AG09309 (cell line): ENCODE measurements at regions not wholly inside any gene's neighbourhood (a gene's known extent, or its start where the extent isn't known, plus 50 kb on each side); places are given as distances from the start of the nearest gene placed in this dataset.

Source experiments
- DNase-seq: peaks from one replicate; pipeline ENCODE4 v3.0.0-alpha.2; 2010; ENCODE audit warnings: low read depth
- H3K4me3 ChIP-seq: 2 replicates; pipeline ENCODE4 v1.5.1; 2011; ENCODE audit warnings: mild to moderate bottlenecking, low read depth, low read length, moderate library complexity; ENCODE audit not compliant: control insufficient read depth
- CTCF ChIP-seq: IDR thresholded peaks from 2 replicates; pipeline ENCODE4 v1.5.1; 2011; ENCODE audit warnings: mild to moderate bottlenecking, low read depth, low read length, inconsistent platforms; ENCODE audit not compliant: insufficient read depth, control insufficient read depth; ENCODE audit errors: missing control alignments

- DNase-seq: peak; percentile 45
- no peak overlapping the region for H3K4me3 ChIP-seq
- no peak for TF ChIP-seq CTCF
Measured at GRCh38 chr7:80277434-80278427, 143.1 kb downstream of the GNAI1 start.
